Left ventricle myocardium inferior (tissue), 1 donor: ENCODE measurements at regions not wholly inside any gene's neighbourhood (a gene's known extent, or its start where the extent isn't known, plus 50 kb on each side); places are given as distances from the start of the nearest gene placed in this dataset.
A peak's percentile ranks its signal among the peaks of the same experiment; 100 is the strongest.

Source experiments
- DNase-seq: peaks from one replicate; pipeline ENCODE4 v3.0.0-alpha.2; 2020
- H3K27ac ChIP-seq: fragments of 200-600 bp; replicated peaks from 2 replicates; pipeline ENCODE4 v1.8.0; 2021
- H3K27me3 ChIP-seq: fragments of 200-600 bp; 2 replicates; pipeline ENCODE4 v1.8.0; 2021; ENCODE audit warnings: low read depth
- H3K36me3 ChIP-seq: fragments of 200-600 bp; 2 replicates; pipeline ENCODE4 v1.8.0; 2021
- H3K4me1 ChIP-seq: fragments of 200-600 bp; 2 replicates; pipeline ENCODE4 v1.8.0; 2021
- H3K4me3 ChIP-seq: fragments of 200-600 bp; 2 replicates; pipeline ENCODE4 v1.8.0; 2021; ENCODE audit warnings: mild to moderate bottlenecking, moderate library complexity
- H3K9me3 ChIP-seq: fragments of 200-600 bp; replicated peaks from 2 replicates; pipeline ENCODE4 v1.8.0; 2021
- CTCF ChIP-seq: fragments of 200-600 bp; IDR thresholded peaks from 2 replicates; pipeline ENCODE4 v1.8.0; 2021; ENCODE audit warnings: antibody characterized with exemption, mild to moderate bottlenecking, borderline replicate concordance
- intact Hi-C: fragments of 100-400 bp; cut with micrococcal nuclease; formaldehyde crosslinking; loops from one replicate; pipeline ENCODE4 v1.11.0; 2022
- donor health status: DM: no; HTN: yes; CAD: no; lungs with severe emphysema.

- Histone ChIP-seq H3K36me3 (no peaks in the 10 kb centered on the region), H3K27me3 (peaks cover 16% of the 10 kb centered on the region), H3K4me1 (peaks cover 48% of the 10 kb centered on the region), H3K4me3 (peak overlapping the region; percentile 31), H3K27ac (peak overlapping the region; percentile 93), H3K9me3 (peaks cover 15% of the 10 kb centered on the region)
- no peak for DNase-seq
- TF ChIP-seq CTCF: no peak
- intact Hi-C loops: no loop called here
Measured at GRCh38 chr11:119780222-119780953, 51.4 kb upstream of the NECTIN1 start.

- Histone ChIP-seq H3K9me3 (peaks cover 13% of the 10 kb centered on the region), H3K36me3 (no peaks in the 10 kb centered on the region), H3K27me3 (peaks cover 16% of the 10 kb centered on the region), H3K4me1 (peaks cover 48% of the 10 kb centered on the region), H3K27ac (peak overlapping the region; percentile 93), H3K4me3 (peak overlapping the region; percentile 31)
- no peak for TF ChIP-seq CTCF
- intact Hi-C loops: no loop called here
- DNase-seq: peak; percentile 67
Measured at GRCh38 chr11:119779195-119780071, 50.4 kb upstream of the NECTIN1 start.
